GM19372 (cell line): ENCODE measurements at regions not wholly inside any gene's neighbourhood (a gene's known extent, or its start where the extent isn't known, plus 50 kb on each side); places are given as distances from the start of the nearest gene placed in this dataset.
A peak's percentile ranks its signal among the peaks of the same experiment; 100 is the strongest.
"Not testable (repeated sequence)": the region's sequence is repeated elsewhere in the genome, so short reads cannot be mapped to it uniquely, and the experiment has no call there.

Experiments
- ATAC-seq: cut with Tn5 transposase; IDR thresholded peaks from one replicate; pipeline ENCODE4 v1.9.1; 2021; ENCODE audit warnings: mild to moderate bottlenecking, low read depth, moderate library complexity; ENCODE audit not compliant: unreplicated experiment

GRCh38 chr13:71304861-71305260 is 562.1 kb downstream of the DACH1 start:
- no peak for ATAC-seq

GRCh38 chr13:71303144-71303543 is 563.9 kb downstream of the DACH1 start:
- ATAC-seq: no peak

GRCh38 chr13:71300602-71301001 is 566.4 kb downstream of the DACH1 start:
- no peak for ATAC-seq

GRCh38 chr13:71291842-71292146 is 575.2 kb downstream of the DACH1 start:
- ATAC-seq: peak; percentile 3

- ATAC-seq: peak; percentile 90
Observed at GRCh38 chr13:71290963-71291841, 575.8 kb downstream of the DACH1 start.

GRCh38 chr13:71289980-71290379 is 577.0 kb downstream of the DACH1 start:
- ATAC-seq: not testable (repeated sequence)

- ATAC-seq: no peak
Observed at GRCh38 chr13:71285700-71286099, 581.3 kb downstream of the DACH1 start.

GRCh38 chr13:71278512-71278911 is 588.5 kb downstream of the DACH1 start:
- ATAC-seq: no peak

GRCh38 chr13:71274923-71275608 is 591.9 kb downstream of the DACH1 start:
- ATAC-seq: peak; percentile 77

- ATAC-seq: no peak
Observed at GRCh38 chr13:71261256-71261655, 605.7 kb downstream of the DACH1 start.

GRCh38 chr13:71260246-71260645 is 606.8 kb downstream of the DACH1 start:
- no peak for ATAC-seq

GRCh38 chr13:71255633-71256032 is 611.4 kb downstream of the DACH1 start:
- no peak for ATAC-seq

- ATAC-seq: no peak
Observed at GRCh38 chr13:71254384-71254783, 612.6 kb downstream of the DACH1 start.

GRCh38 chr13:71252184-71252704 is 614.8 kb downstream of the DACH1 start:
- ATAC-seq: no peak

- ATAC-seq: no peak
Observed at GRCh38 chr13:71251292-71251951, 615.6 kb downstream of the DACH1 start.

GRCh38 chr13:71249011-71249410 is 618.0 kb downstream of the DACH1 start:
- ATAC-seq: no peak

GRCh38 chr13:71244161-71244560 is 622.8 kb downstream of the DACH1 start:
- no peak for ATAC-seq

- ATAC-seq: no peak
Observed at GRCh38 chr13:71242201-71242600, 624.8 kb downstream of the DACH1 start.

- no peak for ATAC-seq
Observed at GRCh38 chr13:71240911-71241310, 626.1 kb downstream of the DACH1 start.

GRCh38 chr13:71237332-71237731 is 629.7 kb downstream of the DACH1 start:
- no peak for ATAC-seq

- ATAC-seq: no peak
Observed at GRCh38 chr13:71219698-71220415, 647.1 kb downstream of the DACH1 start.
